Glomerular visceral epithelial cell (primary cell): ENCODE measurements at regions not wholly inside any gene's neighbourhood (a gene's known extent, or its start where the extent isn't known, plus 50 kb on each side); places are given as distances from the start of the nearest gene placed in this dataset.

Experiments used
- DNase-seq: peaks from one replicate; pipeline ENCODE4 v3.0.0-alpha.2; 2016; ENCODE audit errors: extremely low spot score

DNA sequence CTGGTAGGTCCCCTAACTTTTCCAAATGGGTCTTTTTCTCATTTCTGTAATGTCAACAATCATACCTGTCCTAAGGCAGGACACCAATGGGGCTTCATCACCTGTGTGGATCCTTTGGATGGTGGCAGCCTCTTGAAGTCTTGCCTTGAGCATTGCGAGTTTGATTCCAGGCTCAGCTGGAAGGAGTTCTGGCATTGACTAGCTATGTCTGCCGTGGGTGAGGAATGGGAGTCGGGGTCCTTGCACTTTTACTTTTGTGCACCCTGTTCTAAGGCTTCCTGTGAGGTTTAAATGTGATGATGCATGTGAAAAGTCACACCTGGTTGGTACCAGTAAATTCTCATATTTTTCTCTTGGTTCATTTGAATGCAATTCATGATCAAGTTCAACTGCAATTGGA lies 55.9 kb upstream of the CTBP2 start:
- no peak for DNase-seq

DNA sequence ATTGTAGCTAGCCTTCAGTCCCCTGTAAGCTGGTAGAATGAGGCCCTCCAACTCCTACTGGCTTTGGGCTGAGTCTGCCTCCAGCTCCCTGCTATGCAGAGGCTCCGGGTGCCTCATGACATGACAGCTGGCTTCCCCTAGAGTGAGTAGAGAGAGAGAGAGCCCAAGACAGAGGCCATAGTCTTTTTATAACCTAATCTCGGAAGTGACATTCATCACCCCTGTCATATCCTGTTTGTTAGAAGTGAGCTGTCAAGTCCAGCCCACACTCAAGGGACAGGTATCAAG lies 53.9 kb upstream of the CTBP2 start:
- DNase-seq, result no peak

DNA sequence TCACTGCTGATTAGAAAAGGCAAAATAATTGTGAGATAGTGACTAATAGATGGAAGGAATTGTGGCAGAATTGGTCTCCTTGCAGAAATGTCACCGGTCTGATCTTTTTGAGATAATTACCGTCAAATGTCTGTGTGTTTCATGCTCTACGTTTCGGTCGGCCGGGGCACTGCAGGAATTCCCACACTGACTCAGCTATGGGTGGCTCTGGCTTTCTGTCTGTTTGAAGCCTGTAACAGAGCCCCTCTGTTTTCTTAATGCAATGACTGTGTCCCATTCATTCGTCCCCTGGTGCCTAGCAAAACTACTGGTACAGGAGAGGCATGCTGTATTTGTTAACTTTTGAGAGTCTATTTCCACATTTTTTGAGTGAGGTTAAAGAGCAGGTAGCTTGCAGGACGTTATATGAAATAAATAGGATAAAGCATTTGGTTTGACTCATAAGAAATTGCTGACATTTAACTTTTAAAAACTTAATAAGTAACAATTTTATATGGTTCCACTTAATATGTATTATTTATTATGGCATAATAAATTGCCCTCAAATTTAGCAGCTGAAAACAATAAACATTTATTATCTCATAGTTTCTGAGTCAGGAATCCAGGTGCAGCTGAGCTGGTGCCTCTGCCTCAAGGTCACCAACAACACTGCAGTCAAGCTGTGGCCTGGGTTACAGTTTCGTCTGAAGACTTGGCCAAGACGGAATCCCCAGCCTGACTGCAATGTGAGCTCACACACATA lies 53.3 kb upstream of the CTBP2 start:
- no peak for DNase-seq

DNA sequence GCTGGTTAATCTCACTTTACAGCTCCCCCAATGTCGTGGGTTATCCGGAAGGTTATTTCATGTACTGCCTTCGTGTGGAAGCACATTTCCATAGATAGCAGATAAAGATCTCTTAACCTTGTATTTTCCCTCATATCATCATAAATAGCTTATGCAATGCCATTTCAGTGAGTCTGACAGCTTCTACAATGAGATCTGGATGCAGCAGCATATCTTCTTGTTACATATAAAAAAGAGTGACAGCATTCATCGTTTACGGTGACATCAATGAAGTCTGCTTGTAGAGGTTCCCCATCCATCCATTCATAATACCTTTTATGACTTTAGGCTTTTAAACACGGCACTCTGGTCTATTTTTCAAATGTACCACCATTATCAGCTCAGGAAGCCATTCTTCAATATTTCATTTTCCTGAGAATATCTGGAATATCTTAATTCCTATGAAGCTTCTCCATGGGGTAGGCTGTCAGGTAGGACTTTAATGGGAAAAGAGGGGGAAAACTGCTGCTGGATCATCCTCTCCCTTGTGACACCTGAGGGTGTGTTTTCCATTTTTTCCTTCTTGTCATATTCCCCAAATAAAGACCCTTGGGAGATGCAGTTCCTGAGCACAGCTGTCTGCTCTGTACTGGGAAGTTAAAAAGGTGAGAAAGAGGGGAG lies 51.9 kb upstream of the CTBP2 start:
- no peak for DNase-seq
